Breast epithelium (tissue), 4 donors: ENCODE measurements at regions not wholly inside any gene's neighbourhood (a gene's known extent, or its start where the extent isn't known, plus 50 kb on each side); places are given as distances from the start of the nearest gene placed in this dataset.

Source experiments
- DNase-seq, 2 donors: peaks; one replicate each; pipeline ENCODE4 v3.0.0-alpha.2; 2019; ENCODE audit warnings: low spot score in 2 of 2
- H3K27ac ChIP-seq, 2 donors: fragments of 200-600 bp; sonication (generic) in 1 of 2; one replicate each; pipeline ENCODE4 v1.5.1; 2016 to 2019; ENCODE audit warnings: mild to moderate bottlenecking in 1 of 2
- H3K27me3 ChIP-seq, 2 donors: fragments of 200-600 bp; sonication (generic) in 1 of 2; one replicate each; pipeline versions ENCODE4 v1.5.1 to v1.6.0; 2017 to 2019; ENCODE audit warnings: control low read depth in 1 of 2, mild to moderate bottlenecking in 1 of 2
- H3K36me3 ChIP-seq: fragments of 200-600 bp; one replicate; pipeline ENCODE4 v1.5.1; 2019
- H3K4me1 ChIP-seq, 2 donors: fragments of 200-600 bp; sonication (generic); one replicate each; pipeline ENCODE4 v1.5.1; 2016 to 2019; ENCODE audit warnings: control low read depth in 1 of 2
- H3K4me3 ChIP-seq, 3 donors: fragments of 200-600 bp; sonication (generic); 1 replicate in 2 of 3; 2 replicates in 1 of 3; pipeline ENCODE4 v1.5.1; 2016 to 2019; ENCODE audit warnings: mild to moderate bottlenecking in 3 of 3, moderate library complexity in 2 of 3
- H3K9me3 ChIP-seq, 2 donors: fragments of 200-600 bp; sonication (generic) in 1 of 2; one replicate each; pipeline ENCODE4 v1.5.1; 2016 to 2019; ENCODE audit warnings: control low read depth in 1 of 2
- CTCF ChIP-seq, 3 donors: fragments of 450-650 bp; IDR thresholded peaks; one replicate each; pipeline ENCODE4 v1.5.1; 2016 to 2017; ENCODE audit warnings: antibody characterized with exemption in 3 of 3, mild to moderate bottlenecking in 3 of 3, moderate library complexity in 3 of 3
- POLR2A ChIP-seq: fragments of 450-650 bp; IDR thresholded peaks from one replicate; pipeline ENCODE4 v1.6.1; 2016; ENCODE audit warnings: antibody characterized with exemption, mild to moderate bottlenecking, moderate library complexity
- POLR2AphosphoS5 ChIP-seq, 3 donors: sonication (generic); formaldehyde crosslinking; IDR thresholded peaks; one replicate each; pipeline ENCODE4 v1.6.1; 2017; ENCODE audit warnings: antibody characterized with exemption in 3 of 3
- intact Hi-C: fragments of 100-400 bp; cut with DNase I; formaldehyde crosslinking; loops from one replicate; pipeline ENCODE4 v1.15.1; 2023; ENCODE audit warnings: low total_unique reads

GRCh38 chr11:92376680-92377079, 152.1 kb downstream of the FAT3 start:
- no peak overlapping the region for H3K4me3 ChIP-seq
- no peaks in the 10 kb centered on the region for H3K9me3 ChIP-seq
- no peaks in the 10 kb centered on the region for H3K4me1 ChIP-seq
- intact Hi-C loops: no loop called here
- no peak for DNase-seq
- H3K36me3 ChIP-seq: no peaks in the 10 kb centered on the region
- no peaks in the 10 kb centered on the region for H3K27me3 ChIP-seq
- H3K27ac ChIP-seq: no peak overlapping the region
- TF ChIP-seq CTCF (IDR thresholded peaks at IDR 0.05) (no peak), POLR2A (no peak), POLR2AphosphoS5 (IDR thresholded peaks at IDR 0.05) (no peak)

GRCh38 chr11:92380882-92381281, 156.3 kb downstream of the FAT3 start:
- H3K9me3 ChIP-seq: no peaks in the 10 kb centered on the region
- no peak overlapping the region for H3K27ac ChIP-seq
- TF ChIP-seq POLR2A (no peak), POLR2AphosphoS5 (IDR thresholded peaks at IDR 0.05) (no peak), CTCF (IDR thresholded peaks at IDR 0.05) (no peak)
- no peaks in the 10 kb centered on the region for H3K36me3 ChIP-seq
- intact Hi-C loops: no loop called here
- no peak for DNase-seq
- no peaks in the 10 kb centered on the region for H3K4me1 ChIP-seq
- no peaks in the 10 kb centered on the region for H3K27me3 ChIP-seq
- H3K4me3 ChIP-seq: no peak overlapping the region

GRCh38 chr11:92382311-92382710, 157.7 kb downstream of the FAT3 start:
- H3K27ac ChIP-seq: no peak overlapping the region
- intact Hi-C loops: no loop called here
- H3K4me3 ChIP-seq: no peak overlapping the region
- H3K27me3 ChIP-seq: no peaks in the 10 kb centered on the region
- H3K9me3 ChIP-seq: no peaks in the 10 kb centered on the region
- no peaks in the 10 kb centered on the region for H3K4me1 ChIP-seq
- DNase-seq: no peak
- H3K36me3 ChIP-seq: no peaks in the 10 kb centered on the region
- TF ChIP-seq POLR2AphosphoS5 (IDR thresholded peaks at IDR 0.05): no peak
- no peak for TF ChIP-seq POLR2A
- no peak for TF ChIP-seq CTCF (IDR thresholded peaks at IDR 0.05)

GRCh38 chr11:92383430-92383829, 158.8 kb downstream of the FAT3 start:
- Histone ChIP-seq H3K36me3 (no peaks in the 10 kb centered on the region), H3K9me3 (no peaks in the 10 kb centered on the region), H3K27ac (no peak overlapping the region), H3K4me3 (no peak overlapping the region), H3K27me3 (no peaks in the 10 kb centered on the region), H3K4me1 (no peaks in the 10 kb centered on the region)
- TF ChIP-seq CTCF (IDR thresholded peaks at IDR 0.05) (no peak), POLR2AphosphoS5 (IDR thresholded peaks at IDR 0.05) (no peak), POLR2A (no peak)
- DNase-seq: no peak
- intact Hi-C loops: no loop called here

GRCh38 chr11:92384358-92384757, 159.7 kb downstream of the FAT3 start:
- no peaks in the 10 kb centered on the region for H3K27me3 ChIP-seq
- TF ChIP-seq POLR2AphosphoS5 (IDR thresholded peaks at IDR 0.05): no peak
- no peak for TF ChIP-seq POLR2A
- no peak for TF ChIP-seq CTCF (IDR thresholded peaks at IDR 0.05)
- no peaks in the 10 kb centered on the region for H3K9me3 ChIP-seq
- H3K4me3 ChIP-seq: no peak overlapping the region
- intact Hi-C loops: no loop called here
- H3K4me1 ChIP-seq: no peaks in the 10 kb centered on the region
- H3K27ac ChIP-seq: no peak overlapping the region
- H3K36me3 ChIP-seq: no peaks in the 10 kb centered on the region
- no peak for DNase-seq
